Keratinocyte (primary cell): ENCODE measurements at regions not wholly inside any gene's neighbourhood (a gene's known extent, or its start where the extent isn't known, plus 50 kb on each side); places are given as distances from the start of the nearest gene placed in this dataset.

Source experiments
- DNase-seq: peaks from one replicate; pipeline ENCODE4 v3.0.0-alpha.2; 2011; ENCODE audit warnings: low read depth, missing footprints, low spot score
- FAIRE-seq: peaks from 2 replicates; lab custom pipeline; 2011; peaks lifted over from hg19 to GRCh38; lab: Jason Lieb, UNC
- H2AFZ ChIP-seq: 2 replicates; pipeline ENCODE4 v1.6.0; 2012; ENCODE audit warnings: low read length, control low read depth, inconsistent platforms; ENCODE audit not compliant: control insufficient read depth
- H3K27ac ChIP-seq: 2 replicates; pipeline ENCODE4 v1.5.1; 2011; ENCODE audit warnings: low read length; ENCODE audit not compliant: control insufficient read depth, insufficient read depth
- H3K27me3 ChIP-seq: 3 replicates; pipeline ENCODE4 v1.6.0; 2011; ENCODE audit warnings: low read length; ENCODE audit not compliant: control insufficient read depth, insufficient read depth; ENCODE audit errors: extremely low read depth
- H3K36me3 ChIP-seq, 2 experiments: 2 replicates in 1 of 2; 3 replicates in 1 of 2; pipeline ENCODE4 v1.5.1; 2011; ENCODE audit warnings: low read length in 2 of 2, mild to moderate bottlenecking in 1 of 2; ENCODE audit not compliant: control insufficient read depth in 2 of 2, insufficient read depth in 2 of 2; ENCODE audit errors: extremely low read depth in 1 of 2
- H3K4me1 ChIP-seq: 3 replicates; pipeline ENCODE4 v1.5.1; 2011; ENCODE audit warnings: low read length; ENCODE audit not compliant: control insufficient read depth, insufficient read depth; ENCODE audit errors: extremely low read depth
- H3K4me2 ChIP-seq: 3 replicates; pipeline ENCODE4 v1.6.0; 2011; ENCODE audit warnings: low read depth, low read length; ENCODE audit not compliant: control insufficient read depth, insufficient read depth; ENCODE audit errors: extremely low read depth
- H3K4me3 ChIP-seq, 3 experiments: fragments of 200-600 bp in 1 of 3; sonication (generic) in 1 of 3; 2 replicates in 2 of 3; 3 replicates in 1 of 3; pipeline ENCODE4 v1.5.1; 2011 to 2016; ENCODE audit warnings: low read length in 3 of 3, mild to moderate bottlenecking in 3 of 3, control low read depth in 2 of 3, inconsistent platforms in 1 of 3, low read depth in 1 of 3, mixed read lengths in 1 of 3, mixed run types in 1 of 3, moderate library complexity in 1 of 3; ENCODE audit not compliant: control insufficient read depth in 2 of 3, insufficient read depth in 2 of 3; ENCODE audit errors: extremely low read depth in 1 of 3
- H3K79me2 ChIP-seq: 2 replicates; pipeline ENCODE4 v1.6.0; 2012; ENCODE audit warnings: low read length; ENCODE audit not compliant: control insufficient read depth, insufficient read depth
- H3K9ac ChIP-seq: 3 replicates; pipeline ENCODE4 v1.6.0; 2011; ENCODE audit warnings: low read length; ENCODE audit not compliant: control insufficient read depth, insufficient read depth; ENCODE audit errors: extremely low read depth
- H3K9me1 ChIP-seq: 3 replicates; pipeline ENCODE4 v1.6.0; 2011; ENCODE audit warnings: low read length; ENCODE audit not compliant: control insufficient read depth, insufficient read depth; ENCODE audit errors: extremely low read depth
- H3K9me3 ChIP-seq: 2 replicates; pipeline ENCODE4 v1.5.1; 2012; ENCODE audit warnings: low read depth, low read length; ENCODE audit not compliant: control insufficient read depth
- H4K20me1 ChIP-seq: 3 replicates; pipeline ENCODE4 v1.6.0; 2011; ENCODE audit warnings: low read length; ENCODE audit not compliant: control insufficient read depth, insufficient read depth; ENCODE audit errors: extremely low read depth
- CTCF ChIP-seq, 3 experiments: IDR thresholded peaks in 1 of 3; conservative IDR thresholded peaks in 1 of 3; optimal IDR thresholded peaks in 1 of 3; 2 replicates in 2 of 3; 3 replicates in 1 of 3; pipeline versions ENCODE3 to v1.5.1; 2011; ENCODE audit warnings: low read length in 3 of 3, mild to moderate bottlenecking in 3 of 3, moderate library complexity in 2 of 3, control low read depth in 1 of 3, inconsistent platforms in 1 of 3; ENCODE audit not compliant: insufficient read depth in 2 of 3; ENCODE audit errors: extremely low read depth in 1 of 3
- EZH2 ChIP-seq: IDR thresholded peaks from one replicate; pipeline ENCODE4 v1.6.1; 2012; ENCODE audit warnings: inconsistent platforms, mild to moderate bottlenecking, low read length, moderate library complexity
- dilution Hi-C: fragments of 300-500 bp; cut with MboI; formaldehyde crosslinking; loops from one replicate; pipeline ENCODE4 v1.7.0; 2020; ENCODE audit warnings: low sequenced_read_pairs; ENCODE audit not compliant: extremely low pct_ligation_motif_present

GRCh38 chr4:174586651-174587050 lies 64.4 kb upstream of the HPGD start:
- dilution Hi-C loops, result no loop called here
- Histone ChIP-seq H3K9me1 (no peaks in the 10 kb centered on the region), H3K4me3 (no peak overlapping the region), H3K27ac (no peak overlapping the region), H3K27me3 (no peaks in the 10 kb centered on the region), H4K20me1 (no peaks in the 10 kb centered on the region), H2AFZ (no peak overlapping the region), H3K9me3 (no peaks in the 10 kb centered on the region), H3K4me2 (no peak overlapping the region), H3K79me2 (no peaks in the 10 kb centered on the region), H3K9ac (no peak overlapping the region), H3K36me3 (no peaks in the 10 kb centered on the region), H3K4me1 (no peaks in the 10 kb centered on the region)
- no peak for TF ChIP-seq CTCF (optimal IDR thresholded peaks at IDR 0.05 in 1 of 3, IDR thresholded peaks at IDR 0.05 in 1 of 3, conservative IDR thresholded peaks at IDR 0.05 in 1 of 3; ENCODE audit: extremely low read depth in 1 of 3, insufficient read depth in 2 of 3, low read length in 3 of 3)
- no peak for TF ChIP-seq EZH2
- FAIRE-seq, result no peak
- DNase-seq, result no peak

GRCh38 chr4:174583056-174583455 lies 60.8 kb upstream of the HPGD start:
- no peaks in the 10 kb centered on the region for H3K9me1 ChIP-seq
- no peak for FAIRE-seq
- peaks cover 6% of the 10 kb centered on the region for H3K4me1 ChIP-seq
- DNase-seq, result no peak
- TF ChIP-seq EZH2 (no peak), CTCF (optimal IDR thresholded peaks at IDR 0.05 in 1 of 3, IDR thresholded peaks at IDR 0.05 in 1 of 3, conservative IDR thresholded peaks at IDR 0.05 in 1 of 3; ENCODE audit: extremely low read depth in 1 of 3, insufficient read depth in 2 of 3, low read length in 3 of 3) (no peak)
- H3K4me2 ChIP-seq, result no peak overlapping the region
- H4K20me1 ChIP-seq, result no peaks in the 10 kb centered on the region
- dilution Hi-C loops, result no loop called here
- no peaks in the 10 kb centered on the region for H3K79me2 ChIP-seq
- H2AFZ ChIP-seq, result no peak overlapping the region
- no peaks in the 10 kb centered on the region for H3K36me3 ChIP-seq
- H3K9ac ChIP-seq, result no peak overlapping the region
- no peaks in the 10 kb centered on the region for H3K9me3 ChIP-seq
- no peak overlapping the region for H3K4me3 ChIP-seq
- H3K27me3 ChIP-seq, result no peaks in the 10 kb centered on the region
- H3K27ac ChIP-seq, result no peak overlapping the region
